LHCN-M2 (cell line): ENCODE measurements at regions not wholly inside any gene's neighbourhood (a gene's known extent, or its start where the extent isn't known, plus 50 kb on each side); places are given as distances from the start of the nearest gene placed in this dataset.
A peak's percentile ranks its signal among the peaks of the same experiment; 100 is the strongest.

Experiments used
- DNase-seq: peaks from one replicate; pipeline ENCODE4 v3.0.0-alpha.2; 2012; ENCODE audit warnings: low read depth

DNA sequence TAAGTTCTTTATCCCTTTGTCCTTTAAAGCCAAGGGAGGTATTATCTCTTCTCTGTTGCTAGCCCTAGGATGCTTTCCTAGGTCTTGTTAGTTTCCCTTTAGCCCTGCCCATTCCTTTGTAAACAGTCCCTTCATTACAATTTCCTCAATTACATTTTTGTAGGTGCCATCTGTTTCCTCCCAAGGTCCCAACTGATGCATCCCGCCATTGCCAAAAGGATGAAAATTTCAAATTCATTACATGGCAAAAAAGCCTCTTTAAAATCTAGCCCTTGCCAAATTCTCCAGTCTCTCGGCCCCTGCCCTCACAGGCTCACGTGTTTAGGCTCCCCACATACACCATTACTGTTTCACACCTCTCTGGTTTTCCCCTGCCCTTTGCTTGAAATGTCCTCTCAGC is 151.9 kb upstream of the C1orf87 start:
- no peak for DNase-seq

DNA sequence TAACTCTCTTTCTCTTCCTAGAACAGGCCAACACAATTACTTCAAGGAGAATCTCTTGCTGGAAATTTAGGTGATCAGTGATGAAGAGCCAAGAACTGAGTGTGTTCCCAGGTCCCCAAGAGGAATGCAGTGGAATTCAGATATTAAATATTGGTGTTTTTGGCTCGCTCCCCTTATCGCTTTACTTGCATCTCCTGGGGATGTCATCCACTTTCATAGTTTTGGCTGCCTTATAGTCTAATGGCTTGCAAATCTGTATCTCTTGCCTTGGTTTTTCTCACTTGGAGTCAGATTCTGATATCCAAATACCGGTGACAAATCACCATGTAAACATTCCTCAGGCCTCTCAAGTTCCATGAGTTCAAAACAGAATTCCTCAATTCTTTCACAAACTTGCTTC is 151.0 kb upstream of the C1orf87 start:
- DNase-seq: peak; percentile 5

- no peak for DNase-seq
Observed at GRCh38 chr1:60223158-60223557, 149.6 kb upstream of the C1orf87 start.

- no peak for DNase-seq
Observed at GRCh38 chr1:60222360-60223115, 149.0 kb upstream of the C1orf87 start.

GRCh38 chr1:60213253-60213652 is 139.7 kb upstream of the C1orf87 start:
- no peak for DNase-seq

DNA sequence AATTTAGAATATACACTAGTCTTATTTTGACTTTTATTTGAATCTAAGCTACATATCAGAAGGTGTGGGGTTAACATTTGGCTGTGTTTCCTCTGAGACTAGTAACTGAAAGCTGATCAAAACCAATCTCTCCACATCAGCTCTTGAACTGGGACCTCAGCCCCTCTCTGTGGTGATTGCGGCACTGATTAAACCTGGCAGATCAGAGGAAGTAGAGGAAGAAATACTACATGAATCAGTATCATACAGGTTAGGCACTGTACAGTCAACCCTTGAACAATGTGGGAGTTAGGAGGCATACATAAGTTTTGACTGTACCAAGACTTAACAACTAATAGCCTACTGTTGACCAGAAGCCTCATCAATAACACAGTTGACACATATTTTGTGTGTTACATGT is 122.5 kb upstream of the C1orf87 start:
- no peak for DNase-seq

GRCh38 chr1:60185684-60186083 is 112.1 kb upstream of the C1orf87 start:
- DNase-seq: no peak

DNA sequence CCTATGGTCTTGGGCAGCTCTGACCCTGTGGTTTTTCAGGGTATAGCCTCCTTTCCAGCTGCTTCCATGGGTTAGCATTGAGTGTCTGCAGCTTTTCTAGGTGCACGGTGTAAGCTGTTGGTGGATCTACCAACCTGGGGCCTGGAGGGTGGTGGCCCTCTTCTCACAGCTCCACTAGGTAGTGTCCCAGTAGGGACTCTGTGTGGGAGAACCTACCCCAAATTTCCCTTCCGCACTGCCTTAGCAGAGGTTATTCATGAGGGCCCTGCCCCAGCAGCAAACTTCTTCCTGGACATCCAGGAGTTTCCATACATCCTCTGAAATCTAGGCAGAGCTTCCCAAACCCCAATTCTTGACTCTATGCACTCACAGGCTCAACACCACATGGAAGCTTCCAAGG is 111.0 kb upstream of the C1orf87 start:
- DNase-seq: no peak

DNA sequence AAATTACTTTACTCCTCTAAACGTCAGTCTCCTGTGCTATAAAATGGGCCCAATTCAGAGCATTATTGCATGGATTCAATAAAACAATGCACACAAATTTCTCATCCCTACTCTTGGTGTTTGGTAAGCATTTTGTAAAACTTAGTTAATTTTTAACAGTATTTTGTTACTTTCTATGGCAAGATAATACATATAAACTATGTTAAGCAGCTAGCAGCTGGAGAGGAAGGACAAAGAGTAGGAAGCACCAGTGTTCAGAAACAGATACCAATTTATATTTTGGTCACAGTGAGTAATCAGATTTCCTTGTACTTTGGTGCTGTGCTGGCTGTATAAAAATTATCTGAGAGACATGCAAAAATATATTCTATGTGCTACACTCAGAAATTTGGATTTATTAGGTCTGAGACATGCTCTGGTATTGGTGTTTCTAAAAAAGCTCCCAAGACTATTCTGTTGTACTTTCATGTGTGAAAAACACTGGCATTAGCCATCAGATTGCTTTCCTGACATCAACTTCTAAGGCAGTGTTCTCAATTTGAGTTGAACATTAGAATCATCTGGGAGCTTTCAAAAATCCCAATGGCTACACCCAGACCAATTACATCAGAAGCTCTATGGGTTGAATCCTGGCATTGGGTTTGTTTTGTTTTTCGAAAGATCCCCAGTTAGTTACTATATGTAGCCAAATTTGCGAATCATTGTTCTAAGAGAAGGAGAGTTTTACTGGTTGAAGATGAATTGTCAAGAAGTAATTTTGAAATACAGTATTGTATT is 100.3 kb upstream of the C1orf87 start:
- DNase-seq: no peak

DNA sequence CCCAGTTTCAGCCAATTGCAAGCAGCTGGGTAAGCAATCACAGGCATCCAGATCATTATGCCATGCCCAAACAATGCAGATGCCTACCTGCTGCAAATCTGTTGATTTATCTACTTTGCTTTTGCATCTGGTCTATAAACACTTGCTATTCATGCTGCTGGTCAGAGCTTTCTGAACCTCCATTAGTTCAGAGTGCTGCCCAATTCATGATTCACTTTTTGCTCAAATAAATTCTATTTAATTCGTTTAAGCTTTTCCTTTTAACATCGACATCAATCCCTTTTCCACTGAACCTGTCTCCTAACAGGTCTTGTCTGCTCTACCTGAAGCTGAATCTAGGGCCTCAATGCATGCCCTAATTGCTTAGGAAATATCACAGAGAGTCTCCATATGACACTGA is 99.4 kb upstream of the C1orf87 start:
- no peak for DNase-seq

- peak; percentile 90 for DNase-seq
Observed at GRCh38 chr1:60171801-60172200, 98.2 kb upstream of the C1orf87 start.

DNA sequence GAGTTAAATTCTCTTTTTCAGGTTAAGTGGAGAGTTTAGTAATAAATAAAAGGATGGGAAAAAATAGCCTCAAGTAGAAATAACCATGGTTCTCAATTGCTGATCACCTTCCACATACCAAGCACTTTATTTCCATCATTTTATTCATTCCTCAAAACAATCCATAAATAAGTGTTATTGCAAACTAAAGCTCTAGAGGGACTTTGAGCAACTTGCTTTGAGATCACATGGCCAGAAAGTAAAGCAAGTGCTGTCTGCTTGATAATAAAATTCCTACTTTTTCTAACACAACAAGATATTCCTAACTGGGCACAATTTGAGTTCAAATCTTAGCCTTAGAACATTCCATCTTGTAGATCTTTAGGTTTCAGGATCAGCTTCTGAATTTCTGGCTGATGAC is 97.1 kb upstream of the C1orf87 start:
- DNase-seq: no peak

- peak; percentile 63 for DNase-seq
Observed at GRCh38 chr1:60169206-60169605, 95.6 kb upstream of the C1orf87 start.

- no peak for DNase-seq
Observed at GRCh38 chr1:60162936-60163335, 89.4 kb upstream of the C1orf87 start.

DNA sequence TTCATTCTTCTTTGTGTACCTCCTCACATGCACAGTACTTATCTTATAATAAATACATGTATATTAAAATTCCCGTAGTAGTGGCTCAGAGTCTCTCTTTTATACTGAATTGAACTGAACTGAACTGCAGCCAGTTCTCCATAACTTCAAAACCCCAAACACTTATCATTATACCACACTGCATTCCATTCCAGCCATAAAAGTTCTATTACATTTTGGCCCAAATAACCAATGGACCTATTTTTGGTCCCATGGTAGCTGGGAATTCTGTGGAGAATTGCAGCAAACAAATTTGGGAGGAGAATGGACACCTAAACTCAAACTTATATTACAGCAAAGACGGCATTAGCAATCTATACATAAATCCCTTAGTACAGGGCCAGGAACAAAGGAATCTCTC is 86.6 kb upstream of the C1orf87 start:
- DNase-seq: no peak

GRCh38 chr1:60156371-60156770 is 82.8 kb upstream of the C1orf87 start:
- DNase-seq: no peak

DNA sequence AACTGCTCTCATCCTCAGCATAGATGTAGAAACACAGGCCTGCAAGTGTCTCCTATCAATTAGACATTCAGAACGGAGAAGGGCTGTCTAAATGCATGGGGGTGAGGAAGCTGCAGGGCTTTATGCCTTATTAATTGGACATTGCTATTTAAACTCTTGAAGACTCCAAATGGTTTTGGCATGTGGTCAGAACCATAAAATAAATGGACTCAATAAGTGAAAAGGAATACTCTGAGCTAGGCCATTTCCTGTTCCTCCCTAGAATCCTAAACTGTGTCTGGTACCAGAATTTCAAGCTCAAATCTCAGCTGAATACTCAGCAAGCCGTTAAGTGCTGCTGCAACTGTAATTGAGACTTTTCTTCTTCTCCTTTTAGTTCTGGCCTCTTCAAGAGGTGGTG is 80.4 kb upstream of the C1orf87 start:
- DNase-seq: no peak

DNA sequence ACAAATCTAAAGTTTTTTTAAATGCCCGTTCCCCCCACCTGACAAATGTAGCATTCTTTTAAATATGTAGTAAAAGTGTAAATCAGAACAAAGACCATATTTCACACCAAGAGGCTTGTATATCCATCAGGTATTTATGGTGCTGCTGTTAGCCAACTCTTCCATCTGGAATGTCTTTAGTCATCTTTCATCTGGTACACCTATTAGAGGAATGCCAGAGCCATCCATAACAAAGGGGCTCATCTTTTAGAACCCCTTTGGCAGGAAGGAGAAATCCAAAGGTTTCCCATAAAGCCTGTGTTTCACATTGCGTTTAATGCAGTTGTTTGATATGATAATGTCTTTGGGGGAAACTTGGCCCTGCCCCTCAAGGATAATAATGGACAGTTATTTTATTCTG is 79.3 kb upstream of the C1orf87 start:
- DNase-seq: no peak

DNA sequence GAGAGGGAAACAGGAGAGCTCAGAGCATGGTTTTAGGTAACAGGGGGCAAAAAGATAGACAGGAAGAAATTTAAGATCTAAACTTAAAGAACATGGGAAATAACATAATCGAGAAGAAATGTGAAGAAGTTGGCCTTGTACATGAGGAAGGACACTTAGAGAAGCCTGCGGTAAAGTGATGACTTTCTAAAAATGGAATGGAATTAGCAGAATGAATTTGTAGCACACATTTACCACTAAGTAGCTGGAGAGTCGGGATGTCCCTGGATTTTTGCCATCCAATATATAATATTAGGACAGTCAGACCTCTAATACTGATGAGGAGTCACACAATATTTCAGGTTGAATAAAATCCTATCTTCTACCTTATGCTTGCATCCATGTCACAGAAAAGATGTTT is 77.7 kb upstream of the C1orf87 start:
- no peak for DNase-seq

- peak; percentile 45 for DNase-seq
Observed at GRCh38 chr1:60149251-60149650, 75.7 kb upstream of the C1orf87 start.

DNA sequence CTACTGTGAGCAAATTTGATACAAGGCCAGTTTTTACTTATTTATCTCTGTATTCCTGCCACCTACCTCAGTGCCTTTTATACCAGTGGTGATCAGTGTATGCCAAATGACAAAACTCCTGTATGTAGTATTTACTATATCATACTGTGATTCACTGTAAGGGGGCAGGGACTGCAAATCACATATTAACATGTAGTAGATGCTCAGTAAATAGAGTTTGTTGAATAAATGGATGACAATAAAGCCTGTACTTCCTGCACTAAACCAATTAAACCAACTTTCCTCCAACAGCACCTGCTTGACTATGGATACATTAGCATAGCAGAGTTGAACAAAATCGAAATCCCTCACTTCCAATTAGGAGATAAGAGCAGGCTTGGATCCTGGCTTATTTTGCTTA is 73.3 kb upstream of the C1orf87 start:
- DNase-seq: no peak

- DNase-seq: no peak
Observed at GRCh38 chr1:60145771-60146170, 72.2 kb upstream of the C1orf87 start.

DNA sequence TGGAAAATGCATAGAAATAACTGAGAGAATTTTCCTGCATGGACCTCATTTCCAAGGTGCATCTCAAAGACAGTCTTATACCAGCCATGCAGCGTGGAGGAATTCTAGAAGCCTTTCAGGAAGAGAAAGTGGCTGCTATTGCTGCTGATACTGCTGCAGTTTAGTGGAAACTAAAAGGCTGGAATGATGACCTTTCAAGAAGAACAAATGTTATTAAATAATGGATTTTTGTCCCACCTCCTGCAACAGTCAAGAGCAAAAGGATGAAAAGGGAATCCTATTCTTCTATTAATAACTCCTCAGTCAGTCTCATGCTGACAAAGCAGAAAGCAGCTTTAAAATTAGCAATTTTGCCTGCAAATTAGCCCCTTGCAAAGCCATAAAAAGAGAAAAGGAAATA is 68.2 kb upstream of the C1orf87 start:
- DNase-seq: no peak
